ENCODE measurements at regions not wholly inside any gene's neighbourhood (a gene's known extent, or its start where the extent isn't known, plus 50 kb on each side); places are given as distances from the start of the nearest gene placed in this dataset.
A peak's percentile ranks its signal among the peaks of the same experiment; 100 is the strongest.

DNA sequence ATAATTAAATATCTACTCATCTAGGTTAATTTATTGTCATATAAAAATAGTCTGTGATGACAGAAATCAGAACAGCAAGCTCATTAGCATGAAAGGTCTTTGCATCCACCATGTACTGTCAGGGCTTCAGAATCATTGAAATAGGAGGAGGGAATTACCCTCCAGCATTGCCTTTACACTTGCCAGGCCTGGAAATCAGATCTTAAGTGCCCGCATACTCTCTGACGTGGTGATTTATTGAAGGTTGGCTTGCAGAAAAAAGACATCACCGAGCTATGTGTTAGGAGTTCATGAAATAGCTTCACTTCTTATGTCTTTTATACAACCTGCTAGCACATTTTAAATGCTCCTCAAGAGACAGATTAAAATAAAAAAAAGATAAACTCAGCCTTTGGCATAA is 661.7 kb upstream of the SLITRK1 start:
- peak in 2 of 4 donors; percentile 13 to 49 for DNase-seq (ENCODE audit: low read depth in 4 of 4, low spot score in 2 of 4)

DNA sequence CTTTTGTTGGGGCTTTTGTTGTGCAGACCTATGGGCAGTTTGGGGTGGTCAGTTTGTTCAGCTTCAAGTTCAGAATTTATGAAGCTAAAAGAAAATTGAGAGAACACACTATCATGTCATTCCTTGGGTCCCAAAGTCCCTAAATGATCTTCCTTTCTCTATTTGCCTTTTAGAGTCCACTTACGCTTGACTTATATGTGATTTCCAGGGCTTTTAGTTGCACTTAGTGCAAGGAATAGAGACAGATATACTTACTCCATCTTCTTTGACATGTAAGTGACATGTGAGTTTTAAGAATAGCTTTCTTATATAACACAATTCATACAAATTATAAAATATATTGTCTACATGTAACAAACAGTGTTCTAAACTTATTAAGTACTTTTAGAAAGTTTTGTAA is 660.1 kb upstream of the SLITRK1 start:
- DNase-seq (ENCODE audit: low read depth in 4 of 4, low spot score in 2 of 4): no peak

DNA sequence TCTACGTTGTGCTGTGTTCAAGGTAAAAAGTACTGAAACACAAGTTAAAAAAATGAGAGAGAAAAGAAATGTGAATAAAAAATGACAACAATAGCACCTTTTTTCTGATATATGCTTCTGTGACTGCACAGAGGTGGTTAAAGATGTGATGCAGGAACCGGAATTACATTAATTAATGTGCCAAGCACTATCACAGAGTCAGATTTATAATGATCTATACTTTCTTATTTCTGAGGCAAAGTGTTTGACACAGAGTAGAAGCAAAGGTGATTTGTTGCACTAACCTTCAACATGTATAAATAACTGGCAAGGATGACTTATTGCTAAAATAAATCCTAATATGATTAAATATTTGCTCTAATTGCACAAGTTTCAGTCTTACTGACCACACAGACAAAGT is 654.6 kb upstream of the SLITRK1 start:
- DNase-seq (ENCODE audit: low read depth in 4 of 4, low spot score in 2 of 4): no peak

DNA sequence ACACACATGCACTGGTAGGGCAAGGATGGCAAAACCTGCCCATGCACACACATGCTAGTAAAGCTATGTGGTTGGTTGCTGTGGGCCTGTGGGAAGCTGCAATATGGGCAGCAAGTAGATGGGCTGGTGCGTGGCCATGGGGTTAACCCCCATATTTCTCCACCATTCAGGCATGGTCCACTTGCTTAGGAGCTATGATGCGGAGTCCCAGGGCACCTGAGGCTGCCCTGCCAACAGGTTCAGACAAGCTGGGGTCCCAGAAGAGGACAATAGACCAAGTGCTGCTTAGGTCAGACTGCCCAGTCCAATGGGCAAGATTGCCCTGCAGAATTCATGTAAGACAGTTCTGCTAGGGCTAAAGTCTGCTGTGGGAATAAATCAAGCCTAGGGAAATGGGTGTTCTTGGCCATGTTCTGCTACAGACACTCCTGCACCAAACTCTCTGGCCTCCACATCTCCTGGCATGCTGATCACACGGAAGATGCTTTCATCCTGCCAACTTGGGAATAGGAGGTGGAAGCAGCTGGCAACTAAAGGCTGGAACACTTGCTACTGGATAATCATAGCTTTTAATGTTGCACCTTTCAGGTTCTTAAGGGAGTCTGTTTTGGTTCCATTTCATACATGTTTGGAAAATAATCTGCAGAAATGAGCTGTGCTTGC is 646.3 kb upstream of the SLITRK1 start:
- no peak for DNase-seq (ENCODE audit: low read depth in 4 of 4, low spot score in 2 of 4)

DNA sequence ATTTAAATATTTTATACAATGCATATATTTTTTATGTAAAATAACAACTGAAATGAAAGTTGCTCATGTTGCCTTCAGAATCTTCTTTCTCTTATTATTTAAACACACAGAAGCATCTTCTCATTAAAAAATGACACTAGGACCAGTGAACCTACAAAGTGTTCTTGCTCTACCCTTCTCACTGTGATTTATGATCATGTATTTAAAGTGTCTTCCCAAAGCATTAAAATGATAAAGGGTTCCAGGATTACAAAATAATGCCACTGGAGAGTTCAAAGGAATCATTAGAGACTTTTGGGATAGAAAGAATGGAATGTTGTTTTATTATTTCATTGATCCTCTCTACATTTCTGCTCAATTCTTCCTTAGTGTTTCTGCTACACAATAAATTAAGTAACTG is 643.6 kb upstream of the SLITRK1 start:
- DNase-seq (ENCODE audit: low read depth in 4 of 4, low spot score in 2 of 4): peak in 1 of 4 donors; percentile 2

DNA sequence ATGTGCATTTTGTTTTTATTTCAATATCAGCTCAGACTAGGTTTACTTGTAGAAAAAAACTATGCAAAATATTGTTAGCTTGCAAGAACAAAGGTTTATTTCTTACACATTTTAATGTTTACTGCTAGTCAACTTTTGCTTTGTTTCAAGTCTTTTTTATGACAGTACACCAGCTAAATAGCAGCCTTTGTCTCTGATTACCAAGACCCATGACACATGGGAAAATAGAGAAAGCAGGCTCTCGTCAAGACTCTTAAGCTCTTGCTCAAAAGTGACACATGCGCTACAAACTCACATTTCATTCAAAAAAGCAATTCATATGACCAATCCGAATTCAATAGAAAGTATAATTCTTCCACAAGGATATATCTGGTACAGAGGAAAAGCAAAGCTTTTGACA is 642.3 kb upstream of the SLITRK1 start:
- DNase-seq (ENCODE audit: low read depth in 4 of 4, low spot score in 2 of 4): no peak

DNA sequence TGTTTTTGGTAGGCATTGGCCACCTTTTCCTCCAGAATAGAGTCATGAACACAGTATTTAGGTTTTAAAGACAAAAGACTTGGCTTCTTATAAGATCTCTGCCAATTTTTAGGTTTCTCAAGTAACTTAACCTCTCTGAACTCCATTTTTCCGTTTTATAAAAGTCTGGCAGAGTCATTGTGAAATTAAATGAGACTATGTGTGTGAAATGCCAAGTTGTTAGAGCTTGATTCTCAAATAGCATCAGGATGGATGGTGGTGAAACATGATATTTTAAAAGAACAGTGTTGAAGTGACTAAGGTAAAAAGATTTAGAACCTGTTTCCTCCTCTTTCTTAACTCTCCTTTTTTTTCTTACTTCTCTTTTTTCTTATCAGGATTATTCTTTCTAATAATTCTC is 617.7 kb upstream of the SLITRK1 start:
- peak in 1 of 4 donors; percentile 4 for DNase-seq (ENCODE audit: low read depth in 4 of 4, low spot score in 2 of 4)

DNA sequence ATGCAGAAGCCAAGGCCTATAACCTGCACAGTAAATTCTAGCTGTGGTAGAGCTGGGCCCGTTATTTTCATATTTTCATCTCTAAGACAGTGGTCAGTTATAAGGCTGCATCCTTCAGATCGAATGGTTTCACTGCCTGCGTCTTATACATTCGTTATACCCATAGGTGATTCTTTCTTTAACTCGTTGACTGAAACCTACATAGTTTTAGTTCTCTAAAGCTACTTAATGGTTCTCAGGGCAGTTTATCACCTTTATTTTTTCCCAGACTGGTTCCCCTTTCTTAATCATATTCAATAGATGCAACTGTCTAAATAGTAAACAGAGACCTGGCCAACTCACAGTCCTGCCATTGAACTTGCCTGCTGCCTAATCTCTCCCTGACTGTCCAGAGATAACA is 615.3 kb upstream of the SLITRK1 start:
- DNase-seq (ENCODE audit: low read depth in 4 of 4, low spot score in 2 of 4): no peak

DNA sequence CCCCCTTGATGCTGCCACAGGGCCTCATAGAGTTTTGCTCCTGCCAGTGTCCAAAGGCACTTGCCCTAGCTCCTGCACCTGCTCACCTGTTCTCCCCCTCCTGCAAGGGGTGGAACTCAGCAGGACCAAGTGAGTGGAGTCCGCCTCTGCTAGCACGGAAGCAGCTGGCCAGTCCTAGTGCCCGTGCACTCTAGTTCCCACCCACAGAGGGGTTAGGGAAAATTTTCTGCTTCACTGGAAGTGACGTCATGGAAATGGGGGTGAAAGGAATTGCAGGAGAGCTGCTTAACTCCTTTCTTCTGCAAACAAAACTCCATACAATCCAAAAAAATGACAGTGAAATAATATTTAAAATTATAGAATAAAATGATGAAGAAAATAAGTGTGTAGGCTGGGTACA is 609.7 kb upstream of the SLITRK1 start:
- no peak for DNase-seq (ENCODE audit: low read depth in 4 of 4, low spot score in 2 of 4)

DNA sequence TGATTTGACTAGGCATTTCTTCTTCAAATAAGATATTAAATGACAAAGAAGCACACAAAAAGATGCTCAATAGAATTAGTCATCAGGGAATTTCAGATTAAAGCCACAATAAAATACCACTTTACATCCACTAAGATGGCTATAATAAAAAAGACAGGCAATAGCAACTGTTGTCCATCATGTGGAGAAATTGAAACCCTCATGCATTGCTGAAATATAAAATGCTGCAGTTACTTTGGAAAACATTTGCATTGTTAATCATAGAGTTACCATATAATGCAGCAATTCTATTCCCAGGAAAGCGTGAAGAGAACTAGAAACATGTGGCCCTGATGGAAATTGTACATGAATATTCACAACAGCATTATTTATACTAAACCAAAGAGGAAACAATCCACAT is 605.5 kb upstream of the SLITRK1 start:
- no peak for DNase-seq (ENCODE audit: low read depth in 4 of 4, low spot score in 2 of 4)

DNA sequence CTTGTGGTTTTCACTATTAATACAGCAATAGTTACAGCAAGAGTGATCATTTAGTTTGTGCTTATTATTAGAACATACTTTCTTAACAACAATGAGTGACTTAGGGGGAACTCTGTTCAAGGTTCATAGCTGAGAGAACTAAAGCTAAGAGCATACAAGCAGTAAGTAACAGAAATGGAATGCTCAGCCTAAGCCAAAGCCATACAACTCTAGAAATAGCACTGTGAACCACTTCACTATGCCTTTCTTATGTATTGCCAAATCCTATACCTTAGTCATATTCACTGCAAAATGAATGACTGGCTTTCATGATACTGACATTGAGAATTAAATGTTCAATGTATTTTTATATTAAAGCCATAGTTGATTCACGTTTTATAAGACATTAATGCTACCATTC is 599.7 kb upstream of the SLITRK1 start:
- no peak for DNase-seq (ENCODE audit: low read depth in 4 of 4, low spot score in 2 of 4)

DNA sequence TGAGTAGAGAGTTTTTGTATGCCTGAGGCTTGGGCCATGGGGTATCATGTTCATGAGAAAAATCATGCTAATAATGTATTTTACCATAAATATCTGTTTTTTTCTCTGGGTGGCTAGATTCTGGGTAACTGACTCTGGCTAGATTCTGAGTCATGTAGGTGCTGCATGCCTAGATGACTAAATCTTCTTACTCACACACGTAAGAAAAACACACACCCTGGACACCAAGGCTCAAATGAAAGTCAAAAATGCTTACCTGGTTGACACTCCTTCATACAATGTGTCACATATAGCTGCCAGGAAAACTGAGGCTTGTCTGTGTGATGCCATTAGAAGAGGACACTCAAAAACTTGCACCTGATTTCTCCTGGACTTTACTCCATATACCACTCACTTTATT is 597.4 kb upstream of the SLITRK1 start:
- no peak for DNase-seq (ENCODE audit: low read depth in 4 of 4, low spot score in 2 of 4)

DNA sequence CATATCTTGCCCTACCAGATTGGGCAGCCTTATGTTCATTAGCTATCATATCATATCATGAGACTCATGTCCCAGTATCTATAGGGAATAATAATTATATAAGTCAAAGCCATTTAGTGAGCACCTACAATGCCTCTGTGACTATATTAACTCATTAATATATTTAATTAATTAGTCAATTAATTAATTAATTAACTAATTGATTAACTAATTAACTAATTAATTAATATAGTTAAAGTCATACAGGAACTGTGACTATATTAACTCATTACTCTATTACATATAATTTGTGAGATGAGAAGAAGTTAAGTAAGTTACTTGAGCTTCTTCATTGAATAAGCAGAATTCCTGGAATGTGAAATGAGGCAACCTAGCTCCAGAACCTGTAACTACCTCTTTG is 588.3 kb upstream of the SLITRK1 start:
- DNase-seq (ENCODE audit: low read depth in 4 of 4, low spot score in 2 of 4): no peak

DNA sequence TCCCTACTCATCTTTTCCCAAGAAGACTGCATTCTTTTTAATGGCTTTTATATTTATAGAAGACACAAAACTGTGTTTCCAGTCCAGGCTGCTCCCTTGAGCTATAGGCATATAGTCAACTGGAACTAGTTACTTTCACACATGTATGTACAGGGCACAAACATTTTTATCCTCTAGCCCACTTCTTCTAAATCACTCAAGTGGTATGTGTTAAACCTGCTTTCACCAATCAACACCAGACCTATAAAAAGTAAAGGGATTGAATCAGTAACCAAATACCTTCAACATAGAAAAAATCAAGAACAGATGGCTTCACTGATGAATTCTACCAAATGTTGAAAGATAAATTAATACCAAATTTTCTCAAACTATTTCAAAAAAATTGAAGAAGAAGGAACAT is 584.2 kb upstream of the SLITRK1 start:
- no peak for DNase-seq (ENCODE audit: low read depth in 4 of 4, low spot score in 2 of 4)

DNA sequence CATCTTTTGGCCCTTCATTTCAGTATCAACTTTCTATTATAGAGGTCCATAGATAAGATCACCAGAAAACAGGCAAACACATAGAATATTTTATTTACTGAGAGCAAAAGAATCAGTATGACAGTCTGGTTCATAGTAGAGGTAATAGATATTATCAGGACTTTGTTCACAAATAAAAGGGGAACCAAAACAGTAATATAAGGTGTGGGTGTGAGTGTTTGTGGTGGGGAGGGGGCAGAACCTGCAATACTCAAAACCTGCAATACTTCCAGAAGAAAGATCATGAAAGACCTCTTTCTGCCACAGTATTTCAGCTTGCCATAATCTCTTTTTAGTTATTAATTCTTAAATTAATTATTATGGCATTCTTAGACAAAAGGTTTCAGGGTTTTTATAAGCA is 578.7 kb upstream of the SLITRK1 start:
- DNase-seq (ENCODE audit: low read depth in 4 of 4, low spot score in 2 of 4): no peak

DNA sequence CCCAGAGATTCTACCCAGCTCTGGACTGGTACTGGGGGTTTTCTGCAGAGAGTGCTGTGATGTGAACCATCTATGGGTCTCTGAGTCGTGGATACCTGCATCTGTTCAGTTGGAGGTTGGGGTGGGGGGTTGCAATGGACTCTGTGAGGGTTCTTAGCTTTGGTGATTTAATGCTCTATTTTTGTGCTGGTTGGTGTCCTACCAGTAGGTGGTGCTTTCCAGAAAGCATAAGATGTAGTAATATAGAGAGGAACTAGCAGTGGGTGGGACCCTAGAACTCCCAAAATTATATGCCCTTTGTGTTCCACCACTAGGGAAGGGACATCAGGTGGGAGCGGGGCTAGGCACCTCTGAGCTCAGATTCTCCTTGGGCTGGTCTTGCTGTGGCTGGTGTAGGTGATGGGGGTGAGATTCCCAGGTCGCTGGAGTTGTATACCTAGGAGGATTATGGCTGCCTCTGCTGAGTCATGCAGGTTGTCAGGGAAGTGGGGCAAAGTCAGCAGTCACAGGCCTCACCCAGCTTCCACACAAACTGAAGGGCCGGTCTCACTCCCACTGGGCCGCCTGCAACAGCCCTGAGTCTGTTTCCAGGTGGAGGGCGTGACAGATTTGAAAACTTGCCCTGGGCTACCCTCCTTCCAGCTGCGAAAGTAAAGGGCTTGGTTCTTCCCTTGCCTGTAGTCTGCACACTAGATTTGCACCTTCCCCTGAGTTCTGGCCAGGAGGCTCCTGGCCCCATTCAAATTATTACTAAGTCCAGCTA is 573.0 kb upstream of the SLITRK1 start:
- no peak for DNase-seq (ENCODE audit: low read depth in 4 of 4, low spot score in 2 of 4)

DNA sequence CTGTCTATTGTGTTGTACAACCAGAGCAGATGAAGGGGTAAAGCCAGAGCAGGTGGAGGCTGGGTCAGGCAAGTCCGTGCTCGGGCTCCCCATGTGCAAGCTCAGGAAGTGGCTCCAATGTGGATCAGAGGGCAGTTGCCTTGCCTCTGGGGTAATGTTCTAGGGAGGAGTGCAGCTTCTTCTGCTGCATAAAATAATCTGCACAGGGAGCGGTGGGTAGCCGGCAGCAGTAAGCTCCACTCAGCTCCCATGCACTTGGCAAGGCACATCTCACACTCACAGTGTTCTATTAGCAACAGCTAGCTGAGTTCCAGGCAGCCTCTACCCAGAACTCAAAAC is 565.3 kb upstream of the SLITRK1 start:
- DNase-seq (ENCODE audit: low read depth in 4 of 4, low spot score in 2 of 4): no peak

DNA sequence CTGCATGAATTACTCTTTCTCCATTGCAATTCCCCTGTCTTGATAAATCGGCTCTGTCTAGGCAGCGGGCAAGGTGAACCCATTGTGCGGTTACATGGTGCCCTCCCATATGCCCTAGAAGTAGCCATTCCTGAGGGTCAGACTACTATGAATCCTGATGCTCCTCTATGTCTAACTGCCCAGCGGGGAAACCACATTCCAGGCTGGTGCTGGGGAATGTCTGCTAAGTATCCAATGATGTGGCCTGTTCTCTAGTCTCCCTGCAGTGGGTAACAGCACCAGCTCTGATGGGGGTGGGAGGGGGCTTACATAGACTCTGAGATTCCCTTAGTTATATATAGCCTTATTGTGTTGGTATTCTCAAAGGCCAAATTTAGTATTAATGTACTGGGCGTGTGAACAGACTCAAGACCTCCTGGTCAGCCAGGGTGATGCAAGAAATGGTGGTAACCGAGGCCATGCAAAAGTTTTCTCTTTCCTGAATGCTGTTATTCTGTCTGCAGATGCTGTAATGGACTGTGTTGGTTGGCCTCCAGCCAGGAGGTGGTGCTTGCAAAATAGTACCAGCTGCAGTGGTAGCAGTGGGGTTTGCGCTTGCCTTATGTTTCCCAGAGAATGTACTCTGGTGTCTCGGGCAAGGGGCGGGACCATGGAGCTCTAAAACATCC is 564.8 kb upstream of the SLITRK1 start:
- DNase-seq (ENCODE audit: low read depth in 4 of 4, low spot score in 2 of 4): no peak

DNA sequence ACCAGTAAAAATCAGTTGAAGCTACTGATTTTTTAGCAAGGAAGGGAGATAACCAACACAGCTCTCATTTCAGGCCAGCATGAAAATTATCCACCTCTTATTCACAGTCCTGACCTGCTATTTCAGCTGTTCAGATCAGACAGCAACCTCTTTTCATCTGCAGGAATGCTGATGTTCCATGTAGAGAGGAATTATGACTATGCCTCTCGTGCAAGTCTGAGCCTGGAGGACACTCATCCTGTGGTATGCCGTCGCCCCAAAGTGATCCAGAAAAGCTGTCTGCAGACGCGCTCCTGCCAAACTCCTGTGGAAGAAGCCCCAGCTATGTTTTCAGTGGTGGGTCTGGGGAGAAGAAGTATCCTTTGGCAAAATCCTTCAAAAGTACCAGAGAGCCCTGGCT is 563.5 kb upstream of the SLITRK1 start:
- no peak for DNase-seq (ENCODE audit: low read depth in 4 of 4, low spot score in 2 of 4)

DNA sequence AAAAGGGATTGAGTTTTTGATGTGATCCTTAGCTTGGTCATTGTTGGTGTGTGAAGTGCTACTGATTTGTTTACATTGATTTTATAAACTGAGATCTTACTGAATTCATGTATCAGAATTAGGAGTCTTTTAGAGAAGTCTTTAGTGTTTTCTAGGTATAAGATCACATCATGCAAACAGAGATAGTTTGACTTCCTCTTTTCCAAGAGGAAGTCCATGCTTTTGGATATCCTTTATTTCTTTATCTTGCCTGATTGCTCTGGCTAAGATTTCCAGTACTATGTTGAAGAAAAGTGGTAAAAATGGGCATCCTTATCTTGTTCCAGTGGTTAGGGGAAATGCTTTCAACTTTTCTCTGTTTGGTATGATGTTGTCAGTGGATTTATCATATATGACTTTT is 561.2 kb upstream of the SLITRK1 start:
- DNase-seq (ENCODE audit: low read depth in 4 of 4, low spot score in 2 of 4): no peak

DNA sequence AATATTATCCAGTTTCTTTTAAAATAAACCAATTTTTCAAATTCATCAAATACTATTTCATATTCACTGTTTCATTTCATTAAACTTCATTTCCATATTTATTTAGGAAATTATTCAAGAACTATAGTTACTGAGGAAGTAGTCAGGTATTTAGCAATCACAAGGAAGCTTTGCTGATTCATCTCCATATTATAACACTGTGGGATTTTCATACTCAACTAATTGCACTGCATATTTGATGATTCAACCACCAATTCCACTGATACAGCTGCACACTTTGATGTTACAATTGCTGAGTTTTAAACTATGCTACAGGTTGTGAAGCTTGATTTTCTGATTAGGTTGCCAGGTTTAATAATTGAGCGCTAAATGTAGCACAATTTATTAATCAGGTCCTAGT is 556.8 kb upstream of the SLITRK1 start:
- no peak for DNase-seq (ENCODE audit: low read depth in 4 of 4, low spot score in 2 of 4)

DNA sequence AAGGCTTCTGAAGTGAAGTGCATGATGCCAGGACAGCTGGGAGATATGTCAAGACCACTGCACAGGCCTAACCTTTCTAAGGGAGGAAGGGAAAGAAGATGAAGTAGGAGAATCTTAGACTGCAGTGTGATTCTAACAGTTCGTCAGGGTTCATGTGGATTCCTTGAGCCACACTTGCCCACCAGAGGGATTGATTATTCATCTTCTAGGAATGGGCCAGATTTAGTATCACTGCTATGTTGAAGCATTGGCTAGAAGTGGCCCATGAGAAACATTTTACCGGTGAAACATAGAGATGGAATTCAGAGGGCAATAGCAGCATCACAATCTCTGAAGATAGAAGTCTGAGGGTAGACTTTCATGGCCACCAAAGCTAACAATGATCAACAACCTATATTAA is 550.8 kb upstream of the SLITRK1 start:
- no peak for DNase-seq (ENCODE audit: low read depth in 4 of 4, low spot score in 2 of 4)
